ENCODE measurements at regions not wholly inside any gene's neighbourhood (a gene's known extent, or its start where the extent isn't known, plus 50 kb on each side); places are given as distances from the start of the nearest gene placed in this dataset.

GRCh38 chr4:12445711-12446235, 1017.1 kb upstream of the HS3ST1 start:
- TF ChIP-seq CTCF (IDR thresholded peaks at IDR 0.05) (no peak), POLR2A (IDR thresholded peaks at IDR 0.05) (no peak)
